Loucy (cell line): ENCODE measurements at regions not wholly inside any gene's neighbourhood (a gene's known extent, or its start where the extent isn't known, plus 50 kb on each side); places are given as distances from the start of the nearest gene placed in this dataset.

ENCODE experiments used
- H2AFZ ChIP-seq: fragments of 200-600 bp; sonication (generic); 2 replicates; pipeline ENCODE4 v1.6.0; 2016; ENCODE audit warnings: antibody characterized with exemption, mild to moderate bottlenecking, low read length, moderate library complexity
- H3F3A ChIP-seq: fragments of 200-600 bp; 2 replicates; pipeline ENCODE4 v1.6.0; 2016; ENCODE audit warnings: antibody characterized with exemption, low read depth, mild to moderate bottlenecking
- H3K27me3 ChIP-seq: fragments of 200-600 bp; sonication (generic); 2 replicates; pipeline ENCODE4 v1.6.1; 2014; ENCODE audit warnings: low read length, mild to moderate bottlenecking; ENCODE audit not compliant: insufficient read depth, poor library complexity, severe bottlenecking
- H3K36me3 ChIP-seq: fragments of 200-600 bp; sonication (generic); 2 replicates; pipeline ENCODE4 v1.6.1; 2016; ENCODE audit warnings: low read length; ENCODE audit not compliant: insufficient read depth
- H3K4me1 ChIP-seq: fragments of 200-600 bp; sonication (generic); 2 replicates; pipeline ENCODE4 v1.5.1; 2014; ENCODE audit warnings: low read length, mild to moderate bottlenecking; ENCODE audit not compliant: insufficient read depth, poor library complexity, severe bottlenecking
- H3K4me2 ChIP-seq: fragments of 200-600 bp; sonication (generic); 2 replicates; pipeline ENCODE4 v1.6.0; 2014; ENCODE audit warnings: antibody characterized with exemption, low read length, low read depth, mild to moderate bottlenecking; ENCODE audit not compliant: poor library complexity, severe bottlenecking
- H3K4me3 ChIP-seq: fragments of 200-600 bp; sonication (generic); 2 replicates; pipeline ENCODE4 v1.5.1; 2014; ENCODE audit warnings: low read length, mild to moderate bottlenecking, mixed read lengths; ENCODE audit not compliant: poor library complexity, severe bottlenecking
- H3K79me2 ChIP-seq: fragments of 200-600 bp; sonication (generic); 2 replicates; pipeline ENCODE4 v1.6.1; 2014; ENCODE audit warnings: low read length; ENCODE audit not compliant: insufficient read depth
- H3K9ac ChIP-seq: fragments of 200-600 bp; sonication (generic); 2 replicates; pipeline ENCODE4 v1.6.0; 2014; ENCODE audit warnings: mild to moderate bottlenecking, low read depth, low read length, moderate library complexity; ENCODE audit not compliant: poor library complexity, severe bottlenecking
- H3K9me2 ChIP-seq: fragments of 200-600 bp; sonication (generic); replicated peaks from 2 replicates; pipeline ENCODE4 v1.6.1; 2016; ENCODE audit warnings: low read depth, low read length, mixed read lengths
- H3K9me3 ChIP-seq: fragments of 200-600 bp; sonication (generic); 2 replicates; pipeline ENCODE4 v1.6.1; 2014; ENCODE audit warnings: mild to moderate bottlenecking, antibody characterized with exemption, low read length, low read depth; ENCODE audit not compliant: insufficient read depth
- H4K20me1 ChIP-seq: fragments of 200-600 bp; sonication (generic); 2 replicates; pipeline ENCODE4 v1.6.0; 2014; ENCODE audit warnings: antibody characterized with exemption, low read length, mild to moderate bottlenecking; ENCODE audit not compliant: insufficient read depth, poor library complexity, severe bottlenecking
- EZH2phosphoT487 ChIP-seq: fragments of 200-600 bp; IDR thresholded peaks from 2 replicates; pipeline ENCODE4 v1.6.1; 2018; ENCODE audit warnings: antibody characterized with exemption, mild to moderate bottlenecking, moderate library complexity, borderline replicate concordance
- TF ChIP-seq, protein P1 (sequence below): fragments of 200-600 bp; sonication (generic); conservative IDR thresholded peaks from 2 replicates; pipeline ENCODE4 v1.5.1; 2014; ENCODE audit warnings: mild to moderate bottlenecking, antibody characterized with exemption, low read length

DNA sequence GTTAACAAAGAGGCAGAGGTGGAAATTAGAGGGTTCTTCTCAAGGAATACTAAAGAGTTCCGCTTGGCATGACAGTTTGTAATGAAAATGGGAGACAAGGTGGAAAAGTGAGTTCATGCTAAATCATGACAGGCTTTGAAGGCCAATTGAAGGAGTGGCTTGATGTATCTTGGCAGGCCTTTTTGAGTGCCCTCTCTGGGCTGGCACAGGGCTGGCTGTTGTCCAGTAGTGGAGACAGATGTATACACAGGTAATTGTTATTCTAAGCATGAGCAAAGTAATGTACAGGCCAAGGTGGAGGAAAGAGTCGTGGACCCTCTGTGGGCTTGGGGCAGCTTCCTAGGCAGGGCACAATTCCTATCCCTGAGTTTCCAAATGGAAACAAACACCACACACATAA lies 196.7 kb upstream of the GALNT2 start:
- H3K4me3 ChIP-seq = no peak overlapping the region
- H3K9me2 ChIP-seq = no peaks in the 10 kb centered on the region
- no peaks in the 10 kb centered on the region for H3K36me3 ChIP-seq
- no peak overlapping the region for H3K9ac ChIP-seq
- TF ChIP-seq EZH2phosphoT487 = no peak
- TF ChIP-seq, protein P1, sequence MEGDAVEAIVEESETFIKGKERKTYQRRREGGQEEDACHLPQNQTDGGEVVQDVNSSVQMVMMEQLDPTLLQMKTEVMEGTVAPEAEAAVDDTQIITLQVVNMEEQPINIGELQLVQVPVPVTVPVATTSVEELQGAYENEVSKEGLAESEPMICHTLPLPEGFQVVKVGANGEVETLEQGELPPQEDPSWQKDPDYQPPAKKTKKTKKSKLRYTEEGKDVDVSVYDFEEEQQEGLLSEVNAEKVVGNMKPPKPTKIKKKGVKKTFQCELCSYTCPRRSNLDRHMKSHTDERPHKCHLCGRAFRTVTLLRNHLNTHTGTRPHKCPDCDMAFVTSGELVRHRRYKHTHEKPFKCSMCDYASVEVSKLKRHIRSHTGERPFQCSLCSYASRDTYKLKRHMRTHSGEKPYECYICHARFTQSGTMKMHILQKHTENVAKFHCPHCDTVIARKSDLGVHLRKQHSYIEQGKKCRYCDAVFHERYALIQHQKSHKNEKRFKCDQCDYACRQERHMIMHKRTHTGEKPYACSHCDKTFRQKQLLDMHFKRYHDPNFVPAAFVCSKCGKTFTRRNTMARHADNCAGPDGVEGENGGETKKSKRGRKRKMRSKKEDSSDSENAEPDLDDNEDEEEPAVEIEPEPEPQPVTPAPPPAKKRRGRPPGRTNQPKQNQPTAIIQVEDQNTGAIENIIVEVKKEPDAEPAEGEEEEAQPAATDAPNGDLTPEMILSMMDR = no peak
- H3K4me2 ChIP-seq = no peak overlapping the region
- no peaks in the 10 kb centered on the region for H3K4me1 ChIP-seq
- no peaks in the 10 kb centered on the region for H3F3A ChIP-seq
- no peaks in the 10 kb centered on the region for H4K20me1 ChIP-seq
- no peaks in the 10 kb centered on the region for H3K9me3 ChIP-seq
- no peaks in the 10 kb centered on the region for H3K79me2 ChIP-seq
- H3K27me3 ChIP-seq = no peaks in the 10 kb centered on the region
- no peak overlapping the region for H2AFZ ChIP-seq

DNA sequence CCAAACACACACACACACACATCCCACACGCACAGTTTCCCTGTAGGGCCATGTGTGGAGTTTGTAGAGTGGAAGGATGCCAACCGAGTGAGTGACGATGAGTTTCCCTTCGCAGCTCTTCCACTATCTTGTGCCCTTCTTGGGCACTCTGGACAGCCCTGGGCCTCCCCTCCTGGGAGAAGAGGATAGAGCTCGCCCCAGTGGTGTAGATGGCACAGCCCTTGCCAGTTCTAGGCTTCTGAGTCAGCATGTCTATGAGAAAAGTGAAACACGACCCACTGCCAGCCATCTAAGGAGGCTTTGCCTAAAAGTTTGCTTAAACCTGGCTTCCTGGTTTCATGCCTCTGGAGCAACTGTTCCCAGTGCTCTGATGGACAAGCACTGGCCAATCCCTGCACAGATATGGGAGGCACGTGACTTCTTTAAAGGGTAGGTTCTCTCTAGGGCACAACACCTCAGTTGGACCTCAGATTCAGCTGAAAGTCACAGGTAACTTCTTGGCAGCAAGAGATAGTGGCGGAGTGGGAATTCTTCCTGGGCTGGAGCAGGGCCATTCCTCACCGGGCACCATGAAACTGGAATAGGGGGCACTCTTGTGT lies 195.9 kb upstream of the GALNT2 start:
- H4K20me1 ChIP-seq = no peaks in the 10 kb centered on the region
- no peaks in the 10 kb centered on the region for H3K9me3 ChIP-seq
- H3F3A ChIP-seq = no peaks in the 10 kb centered on the region
- no peaks in the 10 kb centered on the region for H3K79me2 ChIP-seq
- H3K36me3 ChIP-seq = no peaks in the 10 kb centered on the region
- no peaks in the 10 kb centered on the region for H3K27me3 ChIP-seq
- no peaks in the 10 kb centered on the region for H3K4me1 ChIP-seq
- no peak overlapping the region for H3K9ac ChIP-seq
- TF ChIP-seq, protein P1 = no peak
- no peak for TF ChIP-seq EZH2phosphoT487
- no peaks in the 10 kb centered on the region for H3K9me2 ChIP-seq
- no peak overlapping the region for H2AFZ ChIP-seq
- H3K4me3 ChIP-seq = no peak overlapping the region
- no peak overlapping the region for H3K4me2 ChIP-seq

DNA sequence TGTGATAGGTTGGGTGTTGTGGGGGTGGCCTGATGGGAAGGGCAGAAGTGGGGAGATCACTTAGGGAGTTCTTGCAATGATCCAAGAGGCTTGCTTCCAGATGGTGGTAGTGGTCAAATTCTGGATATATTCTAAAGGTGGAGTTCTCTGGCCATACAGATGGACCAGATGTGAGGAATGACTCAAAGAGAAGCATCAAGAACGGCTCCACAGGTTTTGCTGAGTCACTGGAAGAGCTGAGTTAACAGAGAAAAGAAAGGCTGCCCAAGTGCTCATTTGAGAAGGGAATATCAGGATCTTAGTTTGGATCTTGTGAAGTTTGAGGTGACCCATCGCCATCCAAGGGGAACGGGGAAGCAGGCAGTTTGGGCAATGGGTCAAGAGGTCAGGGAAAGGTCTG lies 192.9 kb upstream of the GALNT2 start:
- Histone ChIP-seq H3K4me2 (no peak overlapping the region), H3K9ac (no peak overlapping the region), H3K79me2 (no peaks in the 10 kb centered on the region), H3F3A (no peaks in the 10 kb centered on the region), H3K36me3 (no peaks in the 10 kb centered on the region), H3K4me3 (no peak overlapping the region), H3K4me1 (no peaks in the 10 kb centered on the region), H4K20me1 (no peaks in the 10 kb centered on the region), H2AFZ (no peak overlapping the region), H3K9me3 (no peaks in the 10 kb centered on the region), H3K9me2 (no peaks in the 10 kb centered on the region), H3K27me3 (no peaks in the 10 kb centered on the region)
- no peak for TF ChIP-seq EZH2phosphoT487
- TF ChIP-seq, protein P1 = no peak
